ENCODE measurements at regions not wholly inside any gene's neighbourhood (a gene's known extent, or its start where the extent isn't known, plus 50 kb on each side); places are given as distances from the start of the nearest gene placed in this dataset.
"Not testable (repeated sequence)": the region's sequence is repeated elsewhere in the genome, so short reads cannot be mapped to it uniquely, and the experiment has no call there.

DNA sequence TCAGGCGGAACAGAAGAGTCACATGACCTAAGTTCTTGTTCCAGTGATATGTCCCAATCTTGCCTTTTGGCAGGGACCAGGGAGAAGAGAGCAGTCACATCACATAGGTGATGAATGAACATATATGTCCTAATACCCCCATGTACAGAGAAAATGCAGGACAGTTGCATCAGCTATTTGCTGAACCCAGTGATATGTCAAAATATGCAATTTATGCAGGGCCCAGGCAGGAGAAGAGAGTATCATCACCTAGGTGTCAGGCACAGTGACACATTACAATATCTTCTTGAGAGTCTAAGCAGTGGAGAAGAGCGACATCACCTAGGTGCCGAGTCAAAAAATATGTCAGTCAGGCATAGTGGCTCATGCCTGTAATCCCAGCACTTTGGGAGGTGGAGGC is 139.9 kb downstream of the ZNF675 start:
- no peaks in the 10 kb centered on the region for H3K4me1 Mint-ChIP-seq (ENCODE audit: low read depth)
- no peak overlapping the region for H3K4me3 Mint-ChIP-seq
- H3K27me3 Mint-ChIP-seq = no peaks in the 10 kb centered on the region
- H3K9me3 Mint-ChIP-seq = peaks cover 23% of the 10 kb centered on the region
- no peak overlapping the region for H3K27ac Mint-ChIP-seq
- no peaks in the 10 kb centered on the region for H3K36me3 Mint-ChIP-seq (ENCODE audit: low read depth)

DNA sequence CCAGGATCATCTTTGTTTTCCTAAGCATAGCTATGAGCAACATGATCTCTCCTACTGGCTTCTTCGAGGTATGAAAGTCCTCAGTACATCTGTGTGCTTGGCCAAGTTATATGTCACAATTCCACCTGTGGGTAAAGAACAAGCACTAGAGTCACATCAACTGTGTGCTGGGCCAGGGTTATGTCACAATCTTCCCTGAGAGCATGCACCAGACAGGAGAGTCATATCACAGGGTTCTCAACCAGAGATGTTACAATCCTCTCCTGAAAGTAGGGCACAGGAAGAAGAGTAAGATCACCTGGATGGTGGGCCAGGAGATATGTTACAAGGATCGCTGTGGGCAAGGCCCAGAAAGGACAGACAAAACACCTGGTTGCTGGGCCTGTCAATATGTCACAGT is 143.7 kb downstream of the ZNF675 start:
- no peak overlapping the region for H3K27ac Mint-ChIP-seq
- H3K4me1 Mint-ChIP-seq (ENCODE audit: low read depth) = no peaks in the 10 kb centered on the region
- H3K9me3 Mint-ChIP-seq = peaks cover 13% of the 10 kb centered on the region
- no peaks in the 10 kb centered on the region for H3K36me3 Mint-ChIP-seq (ENCODE audit: low read depth)
- H3K4me3 Mint-ChIP-seq = no peak overlapping the region
- H3K27me3 Mint-ChIP-seq = no peaks in the 10 kb centered on the region

DNA sequence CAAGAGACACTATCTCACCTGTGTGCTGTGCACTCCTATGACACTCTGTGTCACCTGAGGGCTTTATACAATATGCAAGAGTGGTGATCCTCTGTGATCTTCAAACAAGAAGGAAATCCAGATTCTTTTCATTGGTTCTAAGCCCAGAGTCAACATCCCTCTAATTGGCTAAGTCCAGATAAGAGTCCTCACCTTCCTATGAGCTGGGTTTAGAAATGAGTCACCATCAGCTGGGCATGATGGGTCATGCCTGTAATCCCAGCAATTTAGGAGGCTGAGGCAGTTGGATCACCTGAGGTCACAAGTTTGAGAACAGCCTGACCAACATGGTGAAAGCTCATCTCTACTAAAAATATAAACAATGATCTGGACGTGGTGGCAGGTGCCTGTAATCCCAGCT is 144.4 kb downstream of the ZNF675 start:
- peaks cover 13% of the 10 kb centered on the region for H3K9me3 Mint-ChIP-seq
- no peak overlapping the region for H3K27ac Mint-ChIP-seq
- H3K27me3 Mint-ChIP-seq = no peaks in the 10 kb centered on the region
- H3K4me3 Mint-ChIP-seq = no peak overlapping the region
- H3K4me1 Mint-ChIP-seq (ENCODE audit: low read depth) = no peaks in the 10 kb centered on the region
- no peaks in the 10 kb centered on the region for H3K36me3 Mint-ChIP-seq (ENCODE audit: low read depth)

DNA sequence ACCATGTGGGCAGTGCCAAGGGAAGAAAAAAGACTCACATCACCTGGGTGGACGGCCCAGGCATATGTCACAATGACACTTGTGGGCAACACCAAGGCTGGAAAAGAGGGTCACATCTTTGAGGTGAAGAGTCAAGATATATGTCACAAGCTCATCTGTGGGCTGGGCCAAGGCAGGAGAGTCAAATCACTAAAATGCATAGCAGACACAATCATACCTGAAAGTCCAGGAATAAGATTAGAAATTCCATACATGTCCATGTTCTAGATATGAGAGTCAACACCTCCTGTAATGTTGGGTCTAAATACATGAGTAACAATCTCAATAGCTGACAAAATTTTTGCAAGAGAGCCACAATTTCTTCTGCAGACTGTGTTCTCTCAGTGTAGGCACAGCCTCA is 145.0 kb downstream of the ZNF675 start:
- H3K4me3 Mint-ChIP-seq = no peak overlapping the region
- no peaks in the 10 kb centered on the region for H3K27me3 Mint-ChIP-seq
- no peak overlapping the region for H3K27ac Mint-ChIP-seq
- H3K9me3 Mint-ChIP-seq = peaks cover 9% of the 10 kb centered on the region
- no peaks in the 10 kb centered on the region for H3K4me1 Mint-ChIP-seq (ENCODE audit: low read depth)
- no peaks in the 10 kb centered on the region for H3K36me3 Mint-ChIP-seq (ENCODE audit: low read depth)

DNA sequence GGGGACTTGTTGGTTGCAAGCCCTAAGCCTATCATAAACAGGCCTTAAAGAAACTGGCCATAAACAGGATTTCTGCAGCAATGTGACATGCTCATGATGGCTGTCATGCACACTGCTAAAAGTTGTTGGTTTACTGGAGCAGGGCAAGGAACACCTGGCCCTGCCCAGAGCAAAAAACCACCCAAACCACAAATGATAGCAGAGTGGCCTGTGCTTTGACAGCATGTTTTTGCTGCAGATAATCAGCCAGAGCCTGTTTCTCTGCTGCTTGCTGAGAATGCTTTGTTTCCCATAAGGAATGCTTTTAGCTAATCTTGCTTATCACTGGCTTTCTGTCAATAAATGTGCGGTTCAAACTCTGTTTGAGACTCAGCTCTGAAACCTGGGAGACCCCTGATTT is 144.9 kb upstream of the ZNF91 start:
- H3K27ac Mint-ChIP-seq; H3K27me3 Mint-ChIP-seq; H3K4me1 Mint-ChIP-seq (ENCODE audit: low read depth); H3K36me3 Mint-ChIP-seq (ENCODE audit: low read depth); H3K4me3 Mint-ChIP-seq: not testable (repeated sequence)
- H3K9me3 Mint-ChIP-seq = peaks cover 12% of the 10 kb centered on the region

DNA sequence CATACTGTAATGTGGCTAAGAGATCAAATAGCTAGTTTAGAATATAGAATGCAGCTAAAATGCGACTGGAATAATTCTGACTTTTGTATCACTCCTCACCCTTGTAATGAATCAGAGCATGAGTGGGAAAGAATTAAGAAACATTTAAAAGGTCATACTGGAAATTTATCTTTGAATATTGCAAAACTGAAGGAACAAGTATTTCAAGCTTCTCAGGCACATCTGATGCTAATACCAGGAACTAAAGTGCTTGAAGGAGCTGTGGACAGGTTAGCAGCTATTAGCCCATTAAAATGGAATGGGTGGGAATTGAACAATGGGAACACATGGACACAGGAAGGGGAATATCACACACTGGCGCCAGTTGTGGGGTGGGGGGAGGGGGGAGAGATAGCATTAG is 144.2 kb upstream of the ZNF91 start:
- no peaks in the 10 kb centered on the region for H3K4me1 Mint-ChIP-seq (ENCODE audit: low read depth)
- H3K36me3 Mint-ChIP-seq (ENCODE audit: low read depth) = no peaks in the 10 kb centered on the region
- no peak overlapping the region for H3K4me3 Mint-ChIP-seq
- H3K27ac Mint-ChIP-seq = no peak overlapping the region
- H3K9me3 Mint-ChIP-seq = peaks cover 7% of the 10 kb centered on the region
- H3K27me3 Mint-ChIP-seq = no peaks in the 10 kb centered on the region

DNA sequence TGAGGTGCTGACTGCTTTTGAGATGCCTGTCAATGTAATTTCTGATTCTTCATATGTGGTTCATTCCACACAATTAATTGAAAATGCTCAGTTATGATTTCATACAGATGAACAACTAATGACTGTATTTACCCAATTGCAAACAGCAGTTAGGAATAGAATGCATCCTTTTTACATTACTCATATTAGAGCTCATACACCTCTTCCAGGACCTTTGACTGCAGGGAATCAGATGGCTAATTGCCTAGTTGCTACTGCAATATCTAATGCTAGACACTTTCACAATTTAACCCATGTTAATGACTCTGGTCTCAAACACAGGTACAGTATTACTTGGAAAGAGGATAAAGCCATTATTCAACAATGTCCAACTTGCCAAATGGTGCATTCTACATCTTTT is 141.9 kb upstream of the ZNF91 start:
- H3K27ac Mint-ChIP-seq, H3K9me3 Mint-ChIP-seq, H3K27me3 Mint-ChIP-seq: not testable (repeated sequence)

DNA sequence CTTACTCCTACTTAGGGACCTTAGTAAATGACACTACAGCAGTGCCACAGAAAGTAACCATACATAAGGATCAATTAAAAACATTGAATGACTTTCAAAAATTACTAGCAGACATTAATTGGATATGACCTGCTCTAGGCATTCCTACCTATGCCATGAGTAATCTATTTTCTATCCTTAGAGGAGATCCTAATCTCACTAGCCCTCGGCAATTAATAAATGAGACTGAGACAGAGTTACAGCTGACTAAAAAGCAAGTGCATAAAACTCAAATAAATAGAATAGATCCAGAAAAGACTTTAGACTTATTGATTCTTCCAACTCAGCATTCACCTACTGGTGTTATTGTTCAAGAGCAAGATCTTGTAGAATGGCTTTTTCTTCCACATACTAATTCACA is 141.1 kb upstream of the ZNF91 start:
- H3K4me3 Mint-ChIP-seq; H3K4me1 Mint-ChIP-seq (ENCODE audit: low read depth); H3K36me3 Mint-ChIP-seq (ENCODE audit: low read depth); H3K27ac Mint-ChIP-seq; H3K9me3 Mint-ChIP-seq; H3K27me3 Mint-ChIP-seq: not testable (repeated sequence)

More for the DNA sequence above, 141.9 kb upstream of the ZNF91 start:
- not testable (repeated sequence) for H3K36me3 Mint-ChIP-seq (ENCODE audit: low read depth); H3K4me3 Mint-ChIP-seq; H3K4me1 Mint-ChIP-seq (ENCODE audit: low read depth)

DNA sequence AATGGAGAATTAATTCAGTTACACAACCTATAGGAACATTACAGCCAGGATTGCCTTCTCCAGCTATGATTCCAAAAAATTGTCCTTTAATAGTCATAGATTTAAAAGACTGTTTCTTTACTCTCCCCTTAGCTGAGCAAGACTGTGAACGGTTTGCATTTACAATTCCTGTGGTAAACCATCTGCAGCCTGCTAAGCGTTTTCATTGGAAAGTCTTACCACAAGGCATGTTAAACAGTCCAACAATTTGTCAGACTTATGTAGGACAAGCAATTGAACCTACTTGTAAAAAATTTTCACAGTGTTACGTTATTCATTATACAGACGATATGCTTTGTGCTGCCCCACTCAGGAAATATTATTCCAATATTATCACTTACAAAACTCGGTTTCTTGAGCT is 140.6 kb upstream of the ZNF91 start:
- peaks cover 11% of the 10 kb centered on the region for H3K9me3 Mint-ChIP-seq
- H3K4me3 Mint-ChIP-seq; H3K36me3 Mint-ChIP-seq (ENCODE audit: low read depth); H3K27ac Mint-ChIP-seq; H3K4me1 Mint-ChIP-seq (ENCODE audit: low read depth); H3K27me3 Mint-ChIP-seq: not testable (repeated sequence)

DNA sequence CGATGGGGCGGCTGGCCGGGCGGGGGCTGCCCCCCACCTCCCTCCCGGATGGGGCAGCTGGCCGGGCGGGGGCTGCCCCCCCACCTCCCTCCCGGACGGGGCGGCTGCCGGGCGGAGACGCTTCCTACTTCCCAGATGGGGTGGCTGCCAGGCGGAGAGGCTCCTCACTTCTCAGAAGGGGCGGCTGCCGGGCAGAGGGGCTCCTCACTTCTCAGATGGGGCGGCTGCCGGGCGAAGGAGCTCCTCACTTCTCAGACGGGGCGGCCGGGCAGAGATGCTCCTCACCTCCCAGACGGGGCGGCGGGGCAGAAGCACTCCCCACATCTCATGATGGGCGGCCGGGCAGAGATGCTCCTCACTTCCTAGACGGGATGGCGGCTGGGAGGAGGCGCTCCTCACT is 138.2 kb upstream of the ZNF91 start:
- not testable (repeated sequence) for H3K36me3 Mint-ChIP-seq (ENCODE audit: low read depth); H3K27me3 Mint-ChIP-seq; H3K4me1 Mint-ChIP-seq (ENCODE audit: low read depth); H3K27ac Mint-ChIP-seq; H3K4me3 Mint-ChIP-seq
- H3K9me3 Mint-ChIP-seq = peaks cover 12% of the 10 kb centered on the region

DNA sequence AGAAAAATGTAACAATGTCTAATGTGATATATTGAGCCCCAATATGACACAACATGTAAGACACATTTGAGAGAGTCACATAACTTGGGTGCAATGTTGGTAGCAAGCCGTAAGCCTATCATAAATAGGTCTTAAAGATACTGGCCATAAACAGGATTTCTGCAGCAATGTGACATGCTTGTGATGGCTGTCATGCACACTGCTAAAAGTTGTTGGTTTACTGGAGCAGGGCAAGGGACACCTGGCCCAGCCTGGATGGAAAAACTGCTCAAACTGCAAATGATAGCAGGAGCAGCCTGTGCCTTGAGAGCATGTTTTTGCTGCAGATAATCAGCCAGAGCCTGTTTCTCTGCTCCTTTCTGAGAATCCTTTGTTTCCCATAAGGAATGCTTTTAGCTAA is 136.7 kb upstream of the ZNF91 start:
- Mint-ChIP-seq H3K4me3 (no peak overlapping the region), H3K9me3 (peaks cover 24% of the 10 kb centered on the region), H3K27me3 (no peaks in the 10 kb centered on the region), H3K36me3 (ENCODE audit: low read depth) (no peaks in the 10 kb centered on the region), H3K27ac (no peak overlapping the region), H3K4me1 (ENCODE audit: low read depth) (no peaks in the 10 kb centered on the region)

DNA sequence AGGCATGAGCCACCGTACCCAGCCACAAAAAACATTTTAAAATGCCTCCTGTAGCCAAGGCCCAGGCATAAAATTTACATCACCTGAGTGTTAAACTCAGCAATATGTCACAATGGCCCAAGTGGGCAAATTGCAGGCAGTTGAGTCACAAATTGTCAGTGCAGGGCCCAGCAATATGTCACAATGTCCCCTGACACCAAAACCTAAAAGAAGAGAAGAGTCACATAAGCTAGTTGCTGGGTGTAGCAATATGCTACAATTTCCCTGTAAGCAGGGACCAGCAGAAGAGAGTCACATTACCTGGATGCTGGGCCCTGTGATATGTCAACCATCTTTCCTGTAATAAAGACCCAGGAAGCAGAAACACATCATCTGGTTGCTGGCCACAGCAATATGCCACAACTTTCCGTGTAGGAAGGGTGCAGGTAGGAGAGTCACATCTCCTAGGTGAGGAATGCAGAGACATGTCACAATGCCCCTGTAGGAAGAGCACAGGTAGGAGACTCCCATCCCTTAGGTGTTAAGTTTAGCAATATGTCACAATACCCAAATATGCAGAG is 136.0 kb upstream of the ZNF91 start:
- Mint-ChIP-seq H3K27me3 (no peaks in the 10 kb centered on the region), H3K4me3 (no peak overlapping the region), H3K27ac (no peak overlapping the region), H3K4me1 (ENCODE audit: low read depth) (no peaks in the 10 kb centered on the region), H3K36me3 (ENCODE audit: low read depth) (no peaks in the 10 kb centered on the region), H3K9me3 (peaks cover 20% of the 10 kb centered on the region)

DNA sequence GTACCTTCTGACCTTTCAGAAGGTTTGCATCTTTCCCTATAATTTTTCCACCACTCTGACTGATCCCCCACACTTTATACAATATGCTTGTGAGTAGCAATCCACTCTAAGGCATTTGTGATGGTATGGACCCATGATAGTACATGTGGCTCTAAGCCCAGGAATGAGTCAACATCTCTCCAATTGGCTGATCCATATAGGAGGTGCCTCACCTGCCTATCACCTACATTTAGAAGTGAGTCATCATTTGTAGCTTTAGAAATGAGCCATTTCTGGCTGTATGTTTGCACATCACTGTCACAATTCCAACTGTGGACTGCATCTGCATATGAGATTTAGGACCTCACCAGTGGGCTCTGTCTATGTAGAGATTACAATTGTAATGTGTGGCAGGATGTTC is 133.1 kb upstream of the ZNF91 start:
- no peak overlapping the region for H3K27ac Mint-ChIP-seq
- no peak overlapping the region for H3K4me3 Mint-ChIP-seq
- H3K9me3 Mint-ChIP-seq = peaks cover 20% of the 10 kb centered on the region
- H3K4me1 Mint-ChIP-seq (ENCODE audit: low read depth) = no peaks in the 10 kb centered on the region
- no peaks in the 10 kb centered on the region for H3K36me3 Mint-ChIP-seq (ENCODE audit: low read depth)
- no peaks in the 10 kb centered on the region for H3K27me3 Mint-ChIP-seq

DNA sequence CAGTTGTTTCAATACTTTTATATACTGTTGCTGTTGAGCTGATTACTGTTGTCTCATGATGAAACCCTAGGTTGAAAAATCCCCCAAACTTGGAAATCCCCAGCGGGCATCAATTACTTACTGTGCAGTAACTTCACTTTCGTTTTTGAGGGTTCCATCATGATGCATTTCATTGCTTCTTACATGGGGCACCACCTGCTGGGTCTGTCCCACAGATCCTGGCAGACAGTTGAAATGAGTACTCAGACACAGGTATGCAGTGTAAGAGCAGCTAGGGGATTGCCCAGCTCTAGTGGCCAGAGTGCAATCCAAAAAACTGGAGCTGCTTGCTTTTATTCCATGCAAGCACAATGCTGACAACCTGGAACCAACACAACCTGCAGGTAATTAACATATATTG is 132.5 kb upstream of the ZNF91 start:
- H3K4me3 Mint-ChIP-seq = no peak overlapping the region
- no peaks in the 10 kb centered on the region for H3K4me1 Mint-ChIP-seq (ENCODE audit: low read depth)
- H3K9me3 Mint-ChIP-seq = peaks cover 21% of the 10 kb centered on the region
- no peak overlapping the region for H3K27ac Mint-ChIP-seq
- H3K36me3 Mint-ChIP-seq (ENCODE audit: low read depth) = no peaks in the 10 kb centered on the region
- no peaks in the 10 kb centered on the region for H3K27me3 Mint-ChIP-seq

DNA sequence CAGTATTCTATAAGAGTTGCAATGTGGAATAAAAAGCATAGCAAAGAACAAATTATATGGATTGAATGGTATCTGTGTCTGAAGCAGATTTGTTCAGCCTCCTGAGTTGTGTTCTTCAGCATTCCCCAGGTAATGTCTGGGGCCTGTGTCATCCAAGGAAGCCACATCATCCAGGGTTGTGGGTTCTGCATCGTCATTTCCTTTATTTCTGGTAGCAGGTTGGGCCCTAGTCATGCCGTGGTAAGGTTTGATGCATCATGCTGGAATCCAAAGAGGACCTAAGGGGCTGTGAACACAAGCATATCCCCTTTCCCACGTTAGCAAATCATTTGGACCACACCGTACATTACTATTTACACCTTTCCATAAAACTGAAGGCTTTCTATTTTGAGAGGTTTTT is 131.0 kb upstream of the ZNF91 start:
- Mint-ChIP-seq H3K9me3 (peaks cover 19% of the 10 kb centered on the region), H3K27me3 (no peaks in the 10 kb centered on the region), H3K4me3 (no peak overlapping the region), H3K27ac (no peak overlapping the region), H3K36me3 (ENCODE audit: low read depth) (no peaks in the 10 kb centered on the region), H3K4me1 (ENCODE audit: low read depth) (no peaks in the 10 kb centered on the region)

DNA sequence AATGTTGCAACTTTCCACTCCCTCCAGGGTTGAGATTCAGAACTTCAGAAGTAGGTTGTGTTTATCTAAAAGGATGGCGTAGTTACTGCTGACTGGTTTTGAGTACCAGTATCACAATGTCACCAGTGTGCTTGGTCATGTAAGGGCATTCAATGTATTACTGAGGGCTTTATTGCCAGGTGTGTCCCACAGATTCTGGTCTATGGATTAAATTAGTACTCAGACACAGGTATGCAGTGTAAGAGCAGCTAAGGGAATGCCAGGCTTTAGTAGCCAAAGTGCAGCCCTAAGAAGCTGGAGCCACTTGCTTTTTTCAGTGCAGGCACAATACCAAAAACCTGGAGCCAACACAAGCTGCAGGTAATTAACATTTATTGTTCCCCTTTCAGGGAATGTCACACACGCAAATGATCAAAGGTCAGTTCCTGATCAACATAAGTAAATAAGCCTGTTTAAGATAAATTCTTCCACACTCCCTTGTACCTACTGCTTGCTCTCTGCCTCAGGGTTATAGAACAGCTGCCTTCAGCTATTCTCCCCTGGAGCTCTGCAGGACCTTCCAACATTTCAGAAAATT is 130.1 kb upstream of the ZNF91 start:
- H3K4me3 Mint-ChIP-seq = no peak overlapping the region
- no peak overlapping the region for H3K27ac Mint-ChIP-seq

More for the DNA sequence above, 130.1 kb upstream of the ZNF91 start:
- H3K27me3 Mint-ChIP-seq = no peaks in the 10 kb centered on the region
- no peaks in the 10 kb centered on the region for H3K36me3 Mint-ChIP-seq (ENCODE audit: low read depth)
- peaks cover 19% of the 10 kb centered on the region for H3K9me3 Mint-ChIP-seq
- H3K4me1 Mint-ChIP-seq (ENCODE audit: low read depth) = no peaks in the 10 kb centered on the region
